Stomach (tissue), 4 donors: ENCODE measurements at regions not wholly inside any gene's neighbourhood (a gene's known extent, or its start where the extent isn't known, plus 50 kb on each side); places are given as distances from the start of the nearest gene placed in this dataset.

Source experiments
- POLR2A ChIP-seq, 4 donors: fragments of 450-650 bp; IDR thresholded peaks; one replicate each; pipeline ENCODE4 v1.6.1; 2016; ENCODE audit warnings: antibody characterized with exemption in 4 of 4, control low read depth in 2 of 4, mild to moderate bottlenecking in 1 of 4, moderate library complexity in 1 of 4
- POLR2AphosphoS5 ChIP-seq, 3 donors: sonication (generic); formaldehyde crosslinking; IDR thresholded peaks; one replicate each; pipeline ENCODE4 v1.6.1; 2016; ENCODE audit warnings: antibody characterized with exemption in 3 of 3
- TF ChIP-seq, protein P1 (sequence below), 7 experiments: fragments of 450-650 bp in 4 of 7; fragments of 200-600 bp in 3 of 7; sonication (generic) in 3 of 7; IDR thresholded peaks; one replicate each; pipeline ENCODE4 v1.5.1; 2016 to 2019; ENCODE audit warnings: antibody characterized with exemption in 7 of 7, control low read depth in 2 of 7, mild to moderate bottlenecking in 1 of 7

DNA sequence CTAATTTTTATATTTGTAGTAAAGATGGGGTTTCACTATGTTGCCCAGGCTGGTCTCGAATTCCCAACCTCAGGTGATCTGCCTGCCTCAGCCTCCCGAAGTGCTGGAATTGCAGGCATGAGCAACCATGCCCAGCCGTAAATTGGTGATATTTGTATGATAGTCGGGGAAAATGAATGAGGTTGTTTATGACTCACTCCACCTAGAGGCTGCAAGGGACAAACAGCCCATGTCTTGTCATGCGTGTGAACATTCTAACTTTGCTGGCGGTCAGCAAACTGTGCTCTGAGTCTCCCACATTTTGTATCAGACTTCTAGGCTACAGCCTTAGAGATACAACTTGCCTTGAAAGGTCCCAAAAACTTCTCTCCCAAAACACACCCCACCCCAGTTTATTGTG, 133.5 kb upstream of the DTNA start:
- TF ChIP-seq, protein P1, sequence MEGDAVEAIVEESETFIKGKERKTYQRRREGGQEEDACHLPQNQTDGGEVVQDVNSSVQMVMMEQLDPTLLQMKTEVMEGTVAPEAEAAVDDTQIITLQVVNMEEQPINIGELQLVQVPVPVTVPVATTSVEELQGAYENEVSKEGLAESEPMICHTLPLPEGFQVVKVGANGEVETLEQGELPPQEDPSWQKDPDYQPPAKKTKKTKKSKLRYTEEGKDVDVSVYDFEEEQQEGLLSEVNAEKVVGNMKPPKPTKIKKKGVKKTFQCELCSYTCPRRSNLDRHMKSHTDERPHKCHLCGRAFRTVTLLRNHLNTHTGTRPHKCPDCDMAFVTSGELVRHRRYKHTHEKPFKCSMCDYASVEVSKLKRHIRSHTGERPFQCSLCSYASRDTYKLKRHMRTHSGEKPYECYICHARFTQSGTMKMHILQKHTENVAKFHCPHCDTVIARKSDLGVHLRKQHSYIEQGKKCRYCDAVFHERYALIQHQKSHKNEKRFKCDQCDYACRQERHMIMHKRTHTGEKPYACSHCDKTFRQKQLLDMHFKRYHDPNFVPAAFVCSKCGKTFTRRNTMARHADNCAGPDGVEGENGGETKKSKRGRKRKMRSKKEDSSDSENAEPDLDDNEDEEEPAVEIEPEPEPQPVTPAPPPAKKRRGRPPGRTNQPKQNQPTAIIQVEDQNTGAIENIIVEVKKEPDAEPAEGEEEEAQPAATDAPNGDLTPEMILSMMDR (IDR thresholded peaks at IDR 0.05), result no peak
- no peak for TF ChIP-seq POLR2AphosphoS5 (IDR thresholded peaks at IDR 0.05)
- TF ChIP-seq POLR2A (IDR thresholded peaks at IDR 0.05), result no peak
